Spleen (tissue), 3 donors: ENCODE measurements at regions not wholly inside any gene's neighbourhood (a gene's known extent, or its start where the extent isn't known, plus 50 kb on each side); places are given as distances from the start of the nearest gene placed in this dataset.

ENCODE experiments used
- POLR2A ChIP-seq, 3 donors: fragments of 450-650 bp; IDR thresholded peaks; one replicate each; pipeline ENCODE4 v1.5.1; 2017; ENCODE audit warnings: antibody characterized with exemption in 3 of 3, mild to moderate bottlenecking in 1 of 3
- POLR2AphosphoS5 ChIP-seq, 3 donors: sonication (generic); formaldehyde crosslinking; IDR thresholded peaks; one replicate each; pipeline ENCODE4 v1.5.1; 2017; ENCODE audit warnings: antibody characterized with exemption in 3 of 3

- TF ChIP-seq POLR2AphosphoS5 (IDR thresholded peaks at IDR 0.05) (no peak), POLR2A (IDR thresholded peaks at IDR 0.05) (no peak)
Measured at GRCh38 chr1:43059640-43060574, 101.2 kb upstream of the SLC2A1 start.
